GM23338 (cell line): ENCODE measurements at regions not wholly inside any gene's neighbourhood (a gene's known extent, or its start where the extent isn't known, plus 50 kb on each side); places are given as distances from the start of the nearest gene placed in this dataset.

Source experiments
- ATAC-seq: fragments of 200-7000 bp; cut with Tn5 transposase; 3 replicates; pipeline ENCODE4 v1.9.1; 2020
- DNase-seq: peaks from one replicate; pipeline ENCODE4 v3.0.0-alpha.2; 2015; ENCODE audit warnings: low spot score
- H2AFZ ChIP-seq: fragments of 200-600 bp; sonication (generic); 2 replicates; pipeline ENCODE4 v1.8.0; 2016; ENCODE audit warnings: antibody characterized with exemption, mild to moderate bottlenecking, moderate library complexity
- H3F3A ChIP-seq: fragments of 200-600 bp; sonication (generic); replicated peaks from 2 replicates; pipeline ENCODE4 v1.8.0; 2017; ENCODE audit warnings: antibody characterized with exemption, mixed run types, low read depth
- H3K27ac ChIP-seq: fragments of 200-600 bp; sonication (generic); 2 replicates; pipeline ENCODE4 v1.6.1; 2016; ENCODE audit warnings: low read depth
- H3K27me3 ChIP-seq: fragments of 200-600 bp; sonication (generic); 2 replicates; pipeline ENCODE4 v1.8.0; 2016; ENCODE audit warnings: mild to moderate bottlenecking, mixed run types, moderate library complexity; ENCODE audit not compliant: insufficient read depth
- H3K36me3 ChIP-seq: fragments of 200-600 bp; sonication (generic); 2 replicates; pipeline ENCODE4 v1.8.0; 2016; ENCODE audit warnings: mild to moderate bottlenecking; ENCODE audit not compliant: insufficient read depth
- H3K4me1 ChIP-seq: fragments of 200-600 bp; sonication (generic); 2 replicates; pipeline ENCODE4 v1.8.0; 2016; ENCODE audit warnings: mild to moderate bottlenecking, moderate library complexity; ENCODE audit not compliant: insufficient read depth
- H3K4me2 ChIP-seq: fragments of 200-600 bp; sonication (generic); 2 replicates; pipeline ENCODE4 v1.7.1; 2017; ENCODE audit warnings: mixed run types
- H3K4me3 ChIP-seq: fragments of 200-600 bp; sonication (generic); 2 replicates; pipeline ENCODE4 v1.6.1; 2016; ENCODE audit warnings: mixed run types
- H3K79me2 ChIP-seq: fragments of 200-600 bp; sonication (generic); replicated peaks from 2 replicates; pipeline ENCODE4 v1.8.0; 2017; ENCODE audit warnings: mild to moderate bottlenecking; ENCODE audit not compliant: insufficient read depth
- H3K9me2 ChIP-seq: fragments of 200-600 bp; sonication (generic); 2 replicates; pipeline ENCODE4 v1.8.0; 2017; ENCODE audit not compliant: insufficient read depth
- H4K20me1 ChIP-seq: fragments of 200-600 bp; sonication (generic); replicated peaks from 2 replicates; pipeline ENCODE4 v1.8.0; 2017; ENCODE audit warnings: mild to moderate bottlenecking; ENCODE audit not compliant: insufficient read depth
- H3K27ac Mint-ChIP-seq: 2 replicates; pipeline ENCODE4 v1.8.0; 2020; ENCODE audit warnings: inconsistent platforms, mild to moderate bottlenecking, moderate library complexity, mixed read lengths
- H3K27me3 Mint-ChIP-seq: 3 replicates; pipeline ENCODE4 v1.8.0; 2022; ENCODE audit warnings: low read depth, mild to moderate bottlenecking, moderate library complexity, mixed read lengths, inconsistent platforms; ENCODE audit not compliant: insufficient read depth, poor library complexity
- H3K36me3 Mint-ChIP-seq: 3 replicates; pipeline ENCODE4 v1.8.0; 2021; ENCODE audit warnings: low read depth, mild to moderate bottlenecking, inconsistent platforms, moderate library complexity, mixed read lengths
- H3K4me1 Mint-ChIP-seq: 3 replicates; pipeline ENCODE4 v1.8.0; 2020; ENCODE audit warnings: mild to moderate bottlenecking, inconsistent platforms, mixed read lengths
- H3K4me3 Mint-ChIP-seq: 3 replicates; pipeline ENCODE4 v1.8.0; 2021; ENCODE audit warnings: moderate library complexity, mild to moderate bottlenecking, inconsistent platforms, mixed read lengths
- H3K9me3 Mint-ChIP-seq: 3 replicates; pipeline ENCODE4 v1.8.0; 2020; ENCODE audit warnings: moderate library complexity, mild to moderate bottlenecking, inconsistent platforms, mixed read lengths
- CREB1 ChIP-seq: fragments of 250-450 bp; sonication (Bioruptor Pico); IDR thresholded peaks from 2 replicates; pipeline ENCODE4 v1.5.0; 2020; ENCODE audit warnings: low read depth, mild to moderate bottlenecking, moderate library complexity
- CTCF ChIP-seq, 2 experiments: fragments of 200-600 bp in 1 of 2; sonication (generic) in 1 of 2; conservative IDR thresholded peaks; 2 replicates each; pipeline versions ENCODE4 v1.5.1 to v1.6.1; 2016 to 2017; ENCODE audit warnings: antibody characterized with exemption in 2 of 2, low read depth in 2 of 2, mild to moderate bottlenecking in 2 of 2, moderate library complexity in 1 of 2
- ZNF114 ChIP-seq: fragments of 250-450 bp; sonication (Bioruptor Pico); IDR thresholded peaks from 2 replicates; pipeline ENCODE4 v1.5.0; 2020; ENCODE audit warnings: mild to moderate bottlenecking, moderate library complexity
- ZNF462 ChIP-seq: fragments of 250-450 bp; sonication (Bioruptor Pico); IDR thresholded peaks from 2 replicates; pipeline ENCODE4 v1.5.0; 2020; ENCODE audit warnings: mild to moderate bottlenecking, moderate library complexity

GRCh38 chr4:123876671-123877101 is 480.1 kb downstream of the SPRY1 start (continued):
- TF ChIP-seq ZNF462 (CRISPR knock-in tag) (no peak), ZNF114 (CRISPR knock-in tag) (no peak)

- DNase-seq, result no peak
- TF ChIP-seq CTCF (conservative IDR thresholded peaks at IDR 0.05; ENCODE audit: low read depth in 2 of 2) (no peak), CREB1 (no peak)
- Histone ChIP-seq H3K4me1 (no peaks in the 10 kb centered on the region; the same call in 1 of the 2 replicates), H3K79me2 (no peaks in the 10 kb centered on the region), H2AFZ (no peak overlapping the region), H3K4me3 (no peak overlapping the region), H3F3A (no peaks in the 10 kb centered on the region), H3K36me3 (no peaks in the 10 kb centered on the region), H3K27me3 (no peaks in the 10 kb centered on the region), H3K9me2 (no peaks in the 10 kb centered on the region), H4K20me1 (no peaks in the 10 kb centered on the region), H3K4me2 (no peak overlapping the region), H3K27ac (no peak overlapping the region)
- H3K9me3 Mint-ChIP-seq, result peaks cover 9% of the 10 kb centered on the region; the same call in 2 of the 3 replicates
- no peak overlapping the region for H3K4me3 Mint-ChIP-seq
- peaks cover 10% of the 10 kb centered on the region; the same call in 1 of the 3 replicates for H3K36me3 Mint-ChIP-seq
- no peak overlapping the region for H3K27ac Mint-ChIP-seq
- ATAC-seq, result no peak
- H3K27me3 Mint-ChIP-seq, result no peaks in the 10 kb centered on the region
- H3K4me1 Mint-ChIP-seq, result peaks cover 7% of the 10 kb centered on the region; the same call in 2 of the 3 replicates
These were observed 481.0 kb downstream of the SPRY1 start for GRCh38 chr4:123877551-123877950.
